SIG-M5 (cell line): ENCODE measurements at regions not wholly inside any gene's neighbourhood (a gene's known extent, or its start where the extent isn't known, plus 50 kb on each side); places are given as distances from the start of the nearest gene placed in this dataset.

ENCODE experiments used
- DNase-seq: peaks from one replicate; lab custom pipeline; 2025; lab: John Stamatoyannopoulos, UW

DNA sequence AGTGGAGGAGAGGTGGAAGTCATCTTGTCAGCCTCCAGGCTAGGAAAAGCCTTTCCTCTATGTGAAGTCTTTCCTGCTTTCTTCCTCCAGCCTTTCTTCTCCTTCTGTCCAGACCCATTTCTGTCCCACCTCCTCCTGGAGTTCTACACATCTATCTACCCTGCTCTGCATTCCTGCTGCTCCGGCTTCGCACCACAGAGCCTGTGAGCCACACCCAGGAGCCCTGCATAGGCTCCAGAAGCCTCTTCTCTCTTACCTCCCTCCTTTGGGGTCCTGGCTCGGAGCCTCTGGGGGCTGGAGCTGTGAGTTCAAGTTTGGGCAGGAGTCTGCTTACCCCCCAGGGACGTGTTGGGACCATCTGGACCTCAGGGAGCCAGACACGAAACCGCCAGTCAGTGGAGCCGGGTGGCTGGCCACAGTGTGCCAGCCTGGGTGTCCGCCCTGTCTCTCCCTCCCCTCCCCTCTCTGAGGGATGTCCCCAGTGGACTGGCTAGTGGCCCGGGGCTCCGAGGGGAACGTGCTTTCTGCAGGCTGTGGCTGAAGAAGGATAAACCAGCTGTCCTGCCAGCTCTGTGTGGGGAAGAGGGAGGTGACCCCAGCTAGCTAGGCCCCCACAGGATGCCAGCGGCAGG lies 99.2 kb downstream of the VEGFA start:
- DNase-seq, result no peak

DNA sequence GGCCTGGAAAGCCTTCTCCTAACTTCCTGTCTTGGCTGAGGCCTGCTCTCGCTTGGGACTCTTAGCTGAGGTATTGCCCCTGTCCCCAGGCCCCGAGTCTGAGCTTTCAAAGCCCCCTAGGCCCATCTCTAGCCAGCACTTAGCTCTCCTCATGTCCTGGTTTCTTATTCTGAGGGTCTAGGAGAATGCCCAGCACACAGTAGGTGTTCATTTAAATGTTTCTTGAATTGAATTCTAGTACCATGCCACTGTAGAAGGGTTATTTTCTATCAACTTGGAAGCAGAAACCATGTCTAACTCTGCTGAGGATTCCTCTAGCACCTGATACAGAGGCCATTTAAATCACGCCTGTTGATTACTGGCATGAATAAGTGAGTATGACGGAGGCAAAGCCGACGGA lies 98.5 kb downstream of the VEGFA start:
- no peak for DNase-seq

DNA sequence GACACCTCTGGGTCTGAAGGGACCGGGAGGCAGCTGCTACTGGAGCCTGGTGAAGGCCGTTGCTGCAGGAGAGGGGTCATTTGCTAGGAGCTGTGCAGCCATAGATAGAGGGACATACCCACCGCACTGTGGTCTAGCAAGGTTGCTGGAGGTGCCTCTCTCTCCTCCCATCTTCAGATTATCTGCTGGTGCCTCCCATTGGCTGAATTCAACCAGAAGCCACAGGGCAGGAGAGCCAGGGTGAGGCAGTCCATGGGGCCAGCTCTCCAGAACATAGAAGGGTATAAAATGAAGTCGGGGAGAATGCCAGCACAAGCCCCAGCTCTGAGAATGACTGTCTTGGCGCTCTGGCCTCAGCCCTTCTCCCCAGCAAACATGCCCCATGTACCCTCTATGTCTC lies 98.0 kb downstream of the VEGFA start:
- no peak for DNase-seq

DNA sequence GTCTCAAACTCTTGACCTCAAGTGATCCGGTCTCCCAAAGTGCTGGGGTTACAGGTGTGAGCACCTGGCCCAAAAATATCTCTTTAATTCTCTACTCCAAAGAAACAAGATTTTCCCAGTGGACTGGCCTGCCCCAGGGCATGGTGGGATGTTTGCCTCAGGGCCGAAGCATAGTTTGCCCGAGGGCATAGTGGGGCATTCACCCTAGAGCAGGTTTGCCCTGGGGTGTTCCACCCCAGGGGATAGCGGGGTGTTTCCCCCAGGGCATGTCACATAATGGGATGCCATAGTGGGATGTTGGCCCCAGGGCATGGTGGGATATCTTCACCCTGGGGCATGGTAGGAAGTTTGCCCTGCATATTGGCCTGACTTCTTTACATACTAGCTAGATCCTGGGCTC lies 97.2 kb downstream of the VEGFA start:
- DNase-seq, result no peak

DNA sequence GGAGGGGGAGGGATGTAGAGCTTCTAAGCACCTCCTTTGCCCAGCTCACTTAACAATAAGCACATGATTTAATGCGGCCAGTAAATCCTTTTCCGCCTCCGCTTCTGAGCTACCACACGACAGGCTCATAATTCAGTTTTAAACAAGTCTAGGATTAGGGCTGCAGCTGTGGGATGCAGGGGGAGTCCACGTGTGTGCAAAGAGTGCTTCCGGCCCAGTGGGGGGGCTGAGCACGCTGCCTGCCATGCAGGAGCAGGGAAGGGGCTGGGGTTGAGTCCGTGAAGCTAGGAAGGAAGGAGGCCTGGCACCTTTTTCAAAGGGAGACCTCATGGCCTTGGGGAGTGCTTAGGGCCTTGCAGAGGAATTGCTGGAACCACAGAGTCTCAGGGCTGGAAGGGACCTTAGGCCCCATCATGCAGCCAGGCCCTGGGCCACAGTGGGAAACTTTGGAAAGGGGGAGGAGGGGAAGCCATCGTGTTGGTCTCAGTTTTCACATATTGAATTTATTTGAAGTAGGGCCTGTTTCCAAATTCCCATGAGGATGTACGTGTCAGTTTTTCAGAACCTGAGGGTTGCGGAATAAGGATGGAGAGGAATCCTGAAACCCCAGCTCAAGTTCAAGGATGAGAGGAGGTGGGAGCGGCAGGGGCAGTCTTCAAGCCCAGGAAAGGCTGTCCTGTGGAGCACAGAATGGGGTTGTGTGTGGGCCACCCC lies 96.1 kb downstream of the VEGFA start:
- no peak for DNase-seq

DNA sequence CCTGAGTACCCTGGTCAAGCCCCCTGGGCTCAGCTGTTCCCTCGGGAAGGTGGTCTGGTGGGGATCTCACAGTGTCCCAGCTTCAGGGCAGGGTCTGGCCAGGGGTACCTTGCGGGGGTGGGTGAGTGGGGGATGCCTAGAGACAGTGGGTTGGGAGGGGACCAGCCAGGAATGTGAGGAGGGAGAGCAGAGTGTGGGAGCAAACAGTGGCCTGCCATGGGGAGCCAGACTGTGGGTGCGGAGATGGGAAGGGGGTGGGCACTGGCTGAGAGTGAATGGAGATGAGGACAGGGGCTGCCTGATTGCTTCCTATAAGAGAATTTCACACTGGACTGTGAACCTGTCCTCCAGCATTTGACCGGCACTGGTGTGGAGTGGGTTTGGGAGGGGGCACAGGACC lies 95.1 kb downstream of the VEGFA start:
- DNase-seq, result no peak

DNA sequence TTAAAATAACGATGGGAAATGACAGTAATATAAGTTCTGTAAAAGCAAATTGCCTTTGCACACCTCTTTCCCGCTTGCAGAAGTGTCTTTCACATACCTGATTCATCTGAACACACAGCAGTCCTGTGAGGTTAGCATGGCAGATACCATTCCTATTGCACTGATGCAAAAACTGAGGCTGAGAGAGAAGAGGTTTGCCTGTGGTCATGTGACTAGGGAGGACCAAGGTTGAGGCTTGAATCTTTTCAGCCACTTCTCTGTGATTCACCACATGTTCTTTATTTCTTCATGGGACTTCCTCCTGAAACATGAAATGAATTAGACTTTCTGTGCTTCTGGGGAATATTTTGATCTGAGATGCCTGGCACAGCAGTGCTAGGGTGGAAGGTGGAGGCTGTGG lies 92.9 kb downstream of the VEGFA start:
- no peak for DNase-seq

DNA sequence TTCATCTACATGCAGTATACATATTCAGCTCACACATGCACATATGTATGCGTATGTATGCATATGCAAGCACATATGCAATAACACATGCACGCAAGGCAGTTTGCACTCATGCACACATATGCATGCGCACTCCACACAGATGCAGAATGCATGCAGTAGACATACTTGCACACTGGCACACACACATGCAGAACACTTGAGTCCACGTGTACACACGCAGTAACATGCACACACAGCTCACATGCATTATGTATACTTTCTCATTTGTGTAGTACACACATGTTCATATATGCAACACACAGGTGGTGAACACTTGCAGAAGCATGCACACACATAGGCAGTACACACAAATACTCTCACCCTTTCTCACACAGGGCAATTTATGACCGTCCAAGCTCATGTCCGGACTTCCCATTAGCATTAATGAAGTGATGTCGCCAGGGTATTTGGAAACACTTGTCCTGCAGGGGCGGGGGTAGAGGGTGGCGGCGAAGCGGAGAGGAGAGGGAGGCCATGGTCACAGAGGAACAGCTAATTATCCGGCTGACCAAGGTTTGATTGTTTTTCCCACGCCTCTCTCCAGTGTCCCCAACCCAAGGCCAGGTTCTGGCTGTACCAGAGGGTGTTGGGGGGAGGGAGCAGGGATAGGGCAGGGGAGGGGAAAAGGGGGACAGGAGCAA lies 91.3 kb downstream of the VEGFA start:
- DNase-seq, result no peak

DNA sequence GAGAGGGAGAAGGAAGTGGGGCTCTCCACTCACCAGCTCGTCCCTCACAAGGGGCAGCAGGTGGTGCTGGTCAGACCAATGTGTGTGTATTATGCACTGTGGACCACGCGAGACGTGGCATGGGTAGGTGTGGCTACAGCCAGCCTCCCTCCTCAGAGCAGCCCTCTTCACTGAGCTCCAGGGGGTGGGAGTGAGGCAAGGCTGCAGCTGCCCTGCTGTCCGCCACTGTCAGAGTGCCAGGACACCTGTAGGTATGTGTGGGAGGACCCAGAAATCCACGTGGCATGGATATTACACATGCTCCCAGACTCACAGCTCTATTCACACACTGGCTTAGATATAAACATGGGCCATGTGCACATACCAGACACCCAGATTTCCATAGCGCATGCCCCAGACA lies 90.3 kb downstream of the VEGFA start:
- no peak for DNase-seq

DNA sequence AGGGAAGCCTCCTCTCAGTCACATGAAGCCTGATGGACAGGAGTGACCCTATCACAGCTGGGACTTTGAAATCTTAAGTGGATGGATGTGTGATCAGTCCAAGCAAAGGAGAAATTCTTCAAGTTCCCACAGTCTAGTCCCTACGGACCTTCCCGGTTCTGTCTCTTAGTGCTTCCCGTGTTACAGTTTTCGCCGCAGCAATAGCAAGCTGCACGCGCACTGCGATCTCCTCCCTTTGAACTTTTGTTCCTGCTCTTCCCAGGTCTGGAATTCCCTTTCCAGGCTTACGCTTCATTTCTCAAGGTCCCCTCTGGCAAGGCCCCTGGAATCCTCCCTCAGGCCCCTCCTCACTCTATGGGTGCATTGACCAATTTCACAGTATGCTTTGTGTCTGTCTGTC lies 89.2 kb downstream of the VEGFA start:
- no peak for DNase-seq

DNA sequence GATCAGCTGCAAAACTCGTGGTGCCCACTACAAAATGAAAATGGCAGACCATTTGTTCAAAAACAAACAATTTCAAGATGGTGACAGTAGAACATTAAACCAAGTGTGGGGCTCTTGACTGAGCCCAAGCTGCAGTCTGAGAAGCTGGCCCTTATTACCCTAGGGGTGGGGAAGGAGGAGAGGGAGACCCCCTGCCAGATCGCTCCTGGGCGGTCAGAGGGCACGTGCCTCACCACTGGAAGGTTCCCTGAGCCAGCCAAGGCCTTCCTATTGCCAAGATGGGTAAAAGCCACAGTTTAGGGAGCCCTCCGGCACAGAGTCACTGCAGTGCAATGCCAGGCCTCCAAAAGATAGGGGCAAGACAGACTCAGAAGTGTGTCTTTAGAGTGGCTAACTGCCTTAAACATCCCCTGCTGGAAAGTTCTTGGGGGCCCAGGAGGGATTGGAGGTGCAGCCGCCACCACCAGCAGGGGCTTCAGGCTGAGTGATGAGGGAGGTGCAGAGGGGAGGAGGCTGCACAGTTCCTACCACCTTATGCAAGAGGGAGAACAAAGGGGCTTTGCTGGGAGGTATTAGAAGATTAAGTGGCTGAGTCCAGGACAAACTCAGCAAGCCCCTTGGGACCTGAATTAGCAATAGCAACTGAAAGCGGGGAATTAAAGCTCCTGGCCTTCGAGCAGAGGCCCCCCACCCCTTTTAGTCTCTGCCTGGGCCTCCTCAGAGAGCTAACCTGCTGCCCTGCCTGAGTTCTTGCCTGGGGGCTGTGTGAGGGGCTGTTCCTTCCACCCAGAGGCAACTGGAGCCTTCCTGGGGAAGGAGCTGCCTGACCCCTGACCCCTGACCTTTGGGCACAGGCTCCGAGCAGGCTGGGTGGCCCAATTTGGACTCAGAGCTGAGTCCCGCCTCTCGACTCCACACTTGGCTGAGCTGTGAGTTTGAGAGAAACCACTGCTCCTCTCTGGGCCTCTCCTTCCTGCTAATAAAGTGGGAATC lies 88.4 kb downstream of the VEGFA start:
- no peak for DNase-seq

DNA sequence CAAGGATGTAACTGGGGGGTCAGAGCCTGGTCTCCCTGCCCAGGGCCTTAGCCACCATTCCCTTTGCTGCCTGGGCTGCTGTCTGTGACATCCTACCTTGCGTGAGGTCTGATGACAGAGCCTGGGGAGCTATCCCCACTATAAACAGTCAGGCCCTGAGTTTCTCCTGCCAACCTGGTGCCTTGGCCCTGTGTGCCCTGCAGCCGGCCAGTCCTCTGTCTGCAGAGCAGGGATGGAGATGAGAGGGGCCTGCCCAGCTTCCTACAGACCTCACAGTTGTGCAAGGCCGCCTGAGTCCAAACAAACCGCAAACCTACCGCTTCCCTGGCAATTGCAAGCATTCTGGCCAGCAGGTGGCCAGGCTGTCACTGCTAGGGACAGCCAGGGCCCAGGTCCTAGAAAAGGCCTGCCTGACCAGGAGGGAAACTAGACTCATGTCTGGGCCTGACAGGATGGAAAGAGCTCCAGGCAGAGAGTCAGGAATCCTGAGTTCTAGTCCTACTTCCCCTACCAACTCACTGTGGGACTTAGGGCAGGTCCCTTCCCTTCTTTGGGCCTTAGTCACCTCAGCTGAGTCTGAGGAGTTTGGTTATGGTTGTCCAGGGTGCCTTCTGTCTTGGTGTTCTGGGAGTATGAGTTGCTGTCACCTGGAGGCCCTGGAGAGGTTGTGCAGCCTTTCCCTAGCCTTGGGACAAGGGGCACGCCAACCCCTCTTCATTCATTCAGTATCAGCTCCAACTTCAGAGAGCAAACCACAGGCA lies 86.2 kb downstream of the VEGFA start:
- DNase-seq, result no peak

DNA sequence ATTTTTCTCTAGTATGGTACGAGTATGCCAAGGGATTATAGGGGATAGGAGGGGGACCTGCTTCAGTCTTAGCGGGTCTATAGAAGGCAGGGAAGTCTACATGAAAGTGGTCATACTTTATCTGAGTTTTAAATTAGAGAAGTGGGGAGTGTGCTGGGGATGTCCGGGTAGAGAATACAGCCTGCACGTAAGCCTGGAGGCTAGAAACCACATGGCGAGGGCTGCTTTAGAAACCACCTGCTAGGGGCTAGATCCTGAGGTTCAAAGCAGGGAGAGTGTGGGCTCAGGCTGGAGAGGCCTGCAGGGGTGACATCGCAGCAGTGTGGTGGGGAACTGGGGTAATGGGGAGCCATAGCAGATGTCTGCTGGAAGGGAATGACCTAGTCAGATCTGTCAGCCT lies 85.2 kb downstream of the VEGFA start:
- no peak for DNase-seq

DNA sequence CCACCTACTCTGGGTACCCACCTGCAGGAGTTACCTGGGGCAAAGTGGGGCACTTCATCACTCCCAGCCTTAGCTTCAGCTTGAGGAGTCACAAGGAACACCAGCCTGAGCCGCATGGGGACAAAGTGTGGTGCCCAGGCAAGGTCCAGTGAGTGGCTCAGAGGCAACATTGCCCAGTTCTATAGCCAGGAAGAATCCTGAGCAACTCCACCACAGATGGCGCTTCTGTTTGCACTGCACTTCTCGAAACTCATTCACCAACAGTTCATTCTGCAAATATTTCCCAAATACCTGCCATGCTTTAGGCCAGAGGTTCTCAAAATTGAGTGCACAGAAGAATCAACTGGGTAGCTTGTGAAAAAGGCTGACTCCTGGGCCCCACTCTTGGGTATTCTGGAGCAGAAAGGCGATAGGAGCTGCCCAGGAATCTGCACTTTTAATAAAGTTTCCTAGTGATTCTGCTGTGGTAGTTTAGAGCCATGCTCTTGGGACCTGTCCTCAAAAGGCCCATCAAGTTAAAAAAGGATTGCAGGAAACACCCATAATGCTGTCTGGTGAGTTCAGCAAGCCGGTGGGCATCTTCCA lies 83.1 kb downstream of the VEGFA start:
- no peak for DNase-seq

DNA sequence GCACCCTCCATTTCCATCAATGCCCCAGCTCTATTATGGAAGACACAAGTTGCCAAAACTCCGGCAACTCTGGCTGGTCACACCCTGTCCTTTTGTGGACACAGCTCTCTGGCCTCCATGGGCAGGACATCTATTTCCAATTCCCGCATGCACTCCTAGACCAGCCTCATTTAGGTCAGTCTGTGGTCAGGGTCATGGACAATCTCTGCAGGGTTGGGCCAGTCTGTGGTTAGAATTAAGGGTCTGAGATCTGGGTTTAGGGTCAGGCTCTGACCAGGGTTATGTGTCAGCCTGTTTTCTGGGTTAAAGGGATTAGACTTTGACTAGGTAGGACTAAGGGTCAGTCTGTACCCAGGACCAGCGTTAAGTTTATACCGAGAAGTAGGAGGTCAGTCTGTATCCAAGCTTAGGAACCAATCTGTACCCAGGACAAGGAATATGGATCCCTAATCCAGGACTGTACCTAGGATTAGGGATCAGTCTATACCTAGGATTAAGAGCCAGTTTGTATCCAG lies 82.4 kb downstream of the VEGFA start:
- DNase-seq, result no peak

DNA sequence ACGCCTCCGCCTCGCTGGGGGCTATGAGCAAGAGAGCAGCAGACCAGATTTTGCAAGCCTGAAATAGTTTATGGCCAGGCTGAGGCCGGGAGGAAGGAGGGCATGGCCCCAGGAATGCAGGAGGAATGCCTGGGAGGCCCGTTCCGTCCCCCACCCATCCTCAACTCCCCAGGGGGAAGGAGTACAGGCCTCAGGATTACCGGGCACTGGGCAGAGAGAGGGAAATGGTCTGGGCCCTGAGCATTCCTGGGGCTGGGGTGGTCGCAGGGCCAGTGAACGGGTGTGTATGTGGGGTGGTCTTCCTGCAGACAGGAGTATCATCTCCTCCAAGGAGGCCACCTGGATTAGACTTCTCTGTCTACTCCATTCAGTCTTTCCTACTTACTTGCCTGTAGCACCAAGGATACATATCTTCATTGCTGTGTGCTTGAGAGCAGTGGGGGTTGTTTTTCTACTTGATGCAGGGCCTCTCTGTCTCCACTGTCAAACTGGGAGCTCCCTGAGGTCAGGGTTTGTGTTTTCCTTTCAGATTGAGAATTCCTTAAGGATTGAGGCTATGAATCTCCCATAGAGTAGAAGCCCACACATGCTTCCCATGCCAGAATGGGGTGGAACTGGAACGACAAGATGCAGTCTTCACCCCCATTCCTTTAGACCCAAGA lies 81.3 kb downstream of the VEGFA start:
- DNase-seq, result no peak

DNA sequence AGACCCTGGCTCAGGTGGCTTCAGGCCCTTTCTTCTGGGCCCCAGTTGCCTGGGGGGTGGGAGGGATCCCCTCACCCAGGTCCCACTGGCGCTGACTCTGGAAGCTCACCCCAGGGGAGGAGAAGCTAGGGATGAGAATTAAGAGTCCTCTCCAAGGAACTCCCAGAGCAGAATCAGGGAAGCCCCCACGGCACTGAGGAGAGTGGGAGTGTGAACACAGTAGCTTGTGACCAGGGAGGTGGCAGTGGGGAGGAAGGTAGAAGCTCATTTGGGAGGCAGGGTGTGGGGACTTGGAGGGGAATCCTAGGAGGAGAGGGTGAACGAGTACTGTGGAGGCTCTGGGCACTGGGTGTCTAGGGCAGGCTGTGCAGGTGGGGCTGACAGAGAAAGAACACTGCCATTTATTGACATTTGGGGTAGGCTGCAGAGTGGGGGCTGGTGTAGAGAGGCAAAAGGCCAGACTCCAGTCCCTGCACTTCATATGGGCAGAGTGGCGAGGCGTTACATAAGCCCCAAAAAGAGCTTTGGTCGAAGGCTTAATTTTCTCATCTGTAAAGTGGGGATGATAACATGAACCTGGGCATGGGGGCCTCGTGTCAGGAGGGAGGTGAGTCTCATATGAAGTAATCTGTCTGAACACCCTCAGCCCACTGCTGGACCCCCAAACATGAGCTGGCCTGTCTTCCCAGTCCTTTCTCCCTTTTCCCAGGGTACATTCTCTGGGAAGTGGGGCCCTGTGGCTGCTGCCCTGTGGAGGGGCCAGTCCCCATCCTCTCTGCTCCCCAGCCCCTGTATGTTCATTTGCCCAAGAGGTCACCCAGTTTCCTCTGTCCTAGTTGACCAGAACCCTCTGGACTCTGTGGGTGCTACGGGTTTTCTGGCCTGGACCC lies 80.5 kb downstream of the VEGFA start:
- DNase-seq, result no peak

DNA sequence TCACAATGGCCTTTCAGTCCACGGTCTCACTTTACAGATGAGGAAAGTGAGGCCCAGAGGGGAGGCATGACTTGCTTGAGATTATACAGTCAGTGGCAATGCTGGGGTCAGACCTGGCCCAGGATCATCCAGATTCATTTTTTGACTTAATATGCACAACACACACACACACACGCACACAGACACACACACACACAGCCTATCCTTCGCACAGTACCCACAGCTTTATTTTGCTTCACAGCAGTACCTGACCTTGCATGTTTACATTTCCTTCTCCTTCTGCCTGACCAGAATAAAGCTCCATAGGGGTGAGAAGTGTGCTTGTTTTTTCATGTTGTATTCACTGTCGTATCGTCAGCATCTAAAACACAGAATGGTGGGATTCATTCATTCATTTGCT lies 79.8 kb downstream of the VEGFA start:
- DNase-seq, result no peak

DNA sequence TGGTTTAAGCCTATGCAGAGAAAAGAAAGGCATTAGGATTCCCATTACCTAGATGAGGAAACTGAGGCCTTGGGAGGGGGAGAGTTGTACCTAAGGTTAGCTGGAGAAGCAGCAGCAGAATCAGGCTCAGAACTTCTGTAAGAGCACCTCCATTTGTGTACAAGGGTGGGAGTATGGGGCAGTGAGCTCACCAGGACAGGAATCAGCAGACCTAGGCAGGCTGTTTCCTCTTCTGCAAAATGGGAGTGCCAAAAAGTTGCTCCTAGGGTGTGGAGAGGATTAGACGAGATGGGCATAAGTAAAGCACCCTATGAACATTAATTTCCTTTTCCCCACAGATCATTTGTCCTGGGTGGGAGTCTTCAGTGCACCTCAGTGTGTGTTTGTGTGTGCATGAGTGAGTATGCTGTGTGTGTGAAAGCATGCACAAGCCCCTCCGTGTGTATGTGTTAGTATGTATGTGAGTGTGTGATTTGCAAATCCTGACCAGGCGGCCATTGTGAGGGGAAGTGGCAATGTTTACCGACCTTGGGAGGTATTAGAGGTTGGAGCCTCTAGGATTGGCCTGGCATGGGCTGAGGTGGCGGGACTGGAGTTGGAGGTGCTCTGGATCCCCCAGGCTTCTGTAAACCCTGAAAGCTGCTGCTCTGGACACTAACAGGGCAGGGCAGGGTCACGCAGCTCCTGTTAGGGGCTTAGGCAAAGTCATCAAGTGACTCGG lies 78.8 kb downstream of the VEGFA start:
- no peak for DNase-seq
